ENCODE measurements at regions not wholly inside any gene's neighbourhood (a gene's known extent, or its start where the extent isn't known, plus 50 kb on each side); places are given as distances from the start of the nearest gene placed in this dataset.

DNA sequence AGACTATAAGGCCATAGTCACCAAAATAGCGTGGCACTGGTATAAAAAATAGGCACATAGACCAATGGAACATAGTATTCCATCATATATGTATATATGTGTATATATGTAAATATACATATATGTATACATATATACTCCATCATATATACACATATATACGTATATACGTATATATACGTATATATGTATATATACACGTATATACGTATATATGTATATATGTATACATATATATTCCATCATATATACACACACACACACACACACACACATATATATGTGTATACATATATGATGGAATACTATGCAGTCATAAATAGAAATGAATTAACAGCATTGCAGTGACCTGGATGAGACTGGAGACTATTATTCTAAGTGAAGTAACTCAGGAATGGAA is 204.6 kb downstream of the LTN1 start:
- no peak for DNase-seq (ENCODE audit: low read depth)

DNA sequence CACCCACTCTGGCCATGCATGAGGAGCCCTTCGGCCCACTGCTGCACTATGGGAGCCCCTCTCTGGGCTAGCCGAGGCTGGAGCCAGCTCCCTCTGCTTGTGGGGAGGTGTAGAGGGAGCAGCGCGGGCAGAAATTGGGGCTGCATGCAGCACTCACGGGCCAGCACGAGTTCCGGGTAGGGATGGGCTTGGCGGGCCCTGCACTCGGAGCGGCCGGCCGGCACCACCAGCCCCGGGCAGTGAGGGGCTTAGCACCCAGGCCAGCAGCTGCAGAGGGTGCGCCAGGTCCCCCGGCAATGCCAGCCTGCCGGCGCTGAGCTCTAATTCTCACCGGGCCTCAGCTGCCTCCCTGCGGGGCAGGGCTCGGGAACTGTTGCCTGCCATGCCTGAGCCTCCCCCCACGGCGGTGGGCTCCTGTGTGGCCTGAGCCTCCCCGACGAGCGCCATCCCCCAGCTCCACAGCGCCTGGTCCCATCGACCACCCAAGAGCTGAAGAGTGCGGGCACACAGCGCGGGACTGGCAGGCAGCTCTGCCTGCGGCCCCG is 209.0 kb downstream of the LTN1 start:
- no peak for DNase-seq (ENCODE audit: low read depth)

DNA sequence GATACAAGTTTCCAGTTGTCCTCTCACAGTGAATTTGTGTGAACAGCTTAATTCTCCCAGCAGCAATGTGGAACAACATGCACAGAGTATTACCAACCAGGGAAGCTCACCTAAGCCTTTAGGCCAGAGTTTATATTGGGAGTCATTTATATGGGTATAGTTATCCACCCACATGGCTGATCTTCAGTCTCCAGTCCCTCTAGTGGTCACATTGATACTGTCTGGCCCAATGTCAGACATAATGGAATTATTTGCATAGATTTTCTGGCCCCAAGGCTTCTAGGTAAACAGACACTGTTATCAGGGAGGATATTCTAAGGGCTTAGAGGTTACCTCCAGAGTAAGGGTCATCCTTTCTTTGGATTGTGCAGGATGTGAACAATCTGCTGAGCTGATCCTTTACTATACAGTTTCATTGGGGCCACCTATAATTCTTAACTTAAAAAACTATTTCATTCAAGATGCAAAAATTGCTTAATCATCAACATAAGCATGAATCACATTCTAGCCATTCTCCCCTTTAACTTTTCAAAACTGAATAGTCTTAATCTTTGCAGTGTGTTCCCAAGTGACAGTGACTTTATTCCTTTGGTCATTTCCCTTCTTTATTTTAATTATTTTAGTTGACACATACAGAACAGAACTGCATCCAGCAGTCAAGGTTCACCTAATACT is 210.9 kb downstream of the LTN1 start:
- DNase-seq (ENCODE audit: low read depth) = no peak

DNA sequence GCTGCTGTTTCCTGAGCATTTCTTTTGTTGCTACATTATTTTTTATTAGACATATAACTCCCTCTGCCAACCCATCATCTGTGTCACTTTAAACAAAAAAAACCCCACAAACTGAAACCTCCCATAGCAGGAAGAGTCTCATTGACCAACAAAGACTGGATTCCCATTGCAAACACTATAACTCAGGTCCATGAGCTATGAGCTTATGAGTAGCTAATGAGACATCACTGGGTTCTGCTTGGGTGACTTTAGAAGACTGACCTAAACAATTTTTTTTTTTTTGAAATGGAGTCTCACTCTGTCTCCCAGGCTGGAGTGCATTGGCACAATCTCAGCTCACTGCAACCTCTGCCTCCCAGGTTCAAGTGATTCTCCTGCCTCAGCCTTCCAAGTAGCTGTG is 212.8 kb downstream of the LTN1 start:
- DNase-seq (ENCODE audit: low read depth) = no peak

DNA sequence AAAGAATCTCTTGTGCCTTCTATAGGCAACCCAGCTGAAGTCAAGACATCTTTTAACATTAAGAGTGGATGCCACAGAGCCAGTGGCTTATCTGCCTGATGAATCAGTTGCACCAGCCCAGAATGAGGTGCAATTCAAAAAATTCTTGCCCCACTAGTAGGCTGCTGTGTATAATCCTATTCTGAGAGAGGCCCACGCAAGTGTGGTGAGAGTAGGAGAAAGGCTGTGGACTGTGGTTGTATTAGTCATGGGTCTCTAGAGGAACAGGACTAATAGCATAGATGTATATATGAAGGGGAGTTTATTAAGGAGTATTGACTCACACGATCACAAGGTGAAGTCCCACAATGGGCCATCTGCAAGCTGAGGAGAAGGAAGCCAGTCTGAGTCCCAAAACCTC is 216.4 kb downstream of the LTN1 start:
- DNase-seq (ENCODE audit: low read depth) = no peak

GRCh38 chr21:28775071-28775470 is 217.6 kb downstream of the LTN1 start:
- no peak for DNase-seq (ENCODE audit: low read depth)

- DNase-seq (ENCODE audit: low read depth) = no peak
These were observed 219.6 kb downstream of the LTN1 start for GRCh38 chr21:28773036-28773435.

- DNase-seq (ENCODE audit: low read depth) = no peak
These were observed 220.7 kb downstream of the LTN1 start for GRCh38 chr21:28771790-28772501.

- DNase-seq (ENCODE audit: low read depth) = no peak
These were observed 221.6 kb downstream of the LTN1 start for GRCh38 chr21:28770867-28771661.

DNA sequence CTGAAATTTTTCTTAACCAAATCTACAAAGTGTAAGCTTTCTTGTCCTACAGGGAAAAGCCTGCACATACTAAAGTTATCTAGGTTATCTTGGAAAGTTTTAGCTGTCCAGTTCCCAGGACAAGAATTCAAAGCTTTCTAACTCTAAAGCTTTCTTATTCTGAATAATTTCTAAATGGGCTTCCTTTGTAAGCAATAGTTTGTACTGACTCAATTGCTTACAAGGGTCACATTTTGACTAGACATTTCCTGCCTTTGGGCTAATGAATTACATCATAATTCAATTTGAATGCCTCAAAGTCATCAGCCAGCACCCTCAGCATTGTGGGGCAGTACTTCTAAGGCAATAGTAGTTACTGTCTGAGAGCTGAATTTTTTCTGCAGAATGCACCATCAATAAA is 223.0 kb downstream of the LTN1 start:
- no peak for DNase-seq (ENCODE audit: low read depth)

DNA sequence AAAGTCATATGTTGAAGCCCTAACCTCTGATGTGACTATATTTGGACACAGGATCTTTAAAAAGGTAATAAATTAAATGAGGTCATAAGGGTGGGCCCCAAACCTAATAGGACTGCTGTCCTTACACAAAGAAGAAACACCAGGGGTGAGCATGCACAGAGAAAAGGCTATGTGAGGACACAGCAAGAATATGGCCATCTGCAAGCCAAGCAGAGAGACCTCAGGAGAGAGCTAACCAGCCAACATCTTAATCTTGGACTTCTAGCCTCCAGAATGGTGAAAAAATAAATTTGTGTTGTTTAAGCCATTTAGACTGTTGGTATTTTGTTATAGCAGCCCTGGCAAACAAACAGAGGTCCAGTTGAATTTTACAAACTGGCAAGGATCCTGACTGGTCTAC is 223.9 kb downstream of the LTN1 start:
- no peak for DNase-seq (ENCODE audit: low read depth)

GRCh38 chr21:28767523-28767922 is 225.2 kb downstream of the LTN1 start:
- no peak for DNase-seq (ENCODE audit: low read depth)

DNA sequence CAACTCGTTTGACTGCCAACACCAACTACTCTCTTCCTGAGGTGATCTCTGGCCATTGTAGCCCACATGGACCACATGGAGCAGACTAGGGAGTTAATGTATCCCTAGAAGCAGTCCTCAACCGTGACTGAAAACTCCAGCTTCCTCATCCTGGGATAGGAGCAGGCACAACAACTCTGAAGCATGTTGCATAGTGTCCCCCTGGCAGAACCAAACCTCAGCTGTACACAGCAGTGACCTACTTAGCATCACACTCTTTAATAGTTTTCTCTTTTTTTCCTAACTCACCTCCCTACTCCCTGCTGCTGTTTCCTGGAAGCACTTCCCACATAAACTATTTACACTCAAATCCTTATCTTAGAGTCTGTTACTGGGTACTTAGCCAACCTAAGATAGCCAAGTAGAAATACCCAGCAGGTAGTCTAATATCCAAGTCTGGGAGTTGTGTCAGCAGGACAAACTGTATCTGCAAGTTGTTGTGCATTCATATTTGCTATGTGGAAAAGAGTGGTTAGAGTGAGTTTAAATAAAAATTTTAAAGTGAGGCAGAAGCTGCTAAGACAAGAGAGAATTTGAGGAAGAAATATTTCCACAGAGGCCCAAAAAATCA is 228.8 kb downstream of the LTN1 start:
- no peak for DNase-seq (ENCODE audit: low read depth)

- DNase-seq (ENCODE audit: low read depth) = no peak
These were observed 230.3 kb downstream of the LTN1 start for GRCh38 chr21:28762357-28762735.

- no peak for DNase-seq (ENCODE audit: low read depth)
These were observed 230.9 kb downstream of the LTN1 start for GRCh38 chr21:28761674-28762356.

DNA sequence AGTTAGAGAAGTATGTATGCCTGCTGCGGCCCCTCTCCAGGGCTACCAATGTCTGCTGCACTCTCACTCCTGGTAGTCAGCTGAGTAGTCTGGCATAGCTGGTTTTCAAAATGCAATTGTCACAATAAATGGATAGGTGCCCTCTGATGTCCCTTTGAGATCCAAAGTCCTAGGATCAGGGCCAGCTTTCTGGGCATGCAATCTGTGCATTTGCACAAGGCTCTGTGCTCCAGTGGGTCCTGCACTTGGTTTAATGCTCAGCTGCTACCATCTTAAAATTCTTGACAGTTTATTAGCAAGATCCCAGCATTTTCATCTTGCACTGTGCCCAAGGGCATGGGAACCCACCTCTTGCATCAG is 233.8 kb downstream of the LTN1 start:
- DNase-seq (ENCODE audit: low read depth) = no peak

DNA sequence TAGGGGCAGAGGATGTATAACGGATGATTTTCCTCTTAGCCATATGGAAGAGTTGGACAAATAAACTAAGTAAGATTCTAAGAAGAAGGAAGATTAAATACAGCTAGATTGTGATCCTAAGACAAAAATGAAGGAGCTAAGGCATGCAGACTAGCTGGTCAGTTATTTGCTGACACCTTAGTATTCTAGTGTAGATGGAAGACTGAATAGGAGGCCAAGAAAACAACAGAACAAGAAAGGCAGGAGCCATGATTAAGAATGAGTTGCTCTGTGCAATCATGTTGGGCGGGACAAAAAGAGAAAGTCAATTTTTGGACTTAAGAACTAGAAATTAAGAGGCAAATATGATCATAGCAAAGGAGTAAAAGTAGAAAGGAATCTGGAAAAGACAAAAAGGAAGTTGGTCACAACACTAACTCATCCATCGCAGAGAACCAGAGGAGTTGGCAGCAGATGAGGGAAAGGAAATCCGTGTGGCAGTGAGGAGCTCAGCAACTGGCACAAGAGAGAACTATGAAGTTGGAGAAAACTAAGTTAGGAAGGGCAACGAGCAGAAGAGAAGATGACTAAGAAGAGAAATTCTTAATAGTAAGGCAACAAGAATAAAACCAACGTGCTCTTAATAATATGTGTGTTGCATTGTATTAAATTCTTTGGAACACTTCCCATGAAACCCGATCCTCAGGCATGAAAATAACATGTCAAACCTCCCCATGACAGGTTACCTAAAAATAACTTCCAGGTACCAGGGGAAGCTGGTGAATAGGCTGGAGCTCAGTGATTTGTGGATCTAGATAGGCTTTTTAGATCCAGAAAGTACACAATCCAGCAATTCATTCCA is 234.4 kb downstream of the LTN1 start:
- DNase-seq (ENCODE audit: low read depth) = no peak

DNA sequence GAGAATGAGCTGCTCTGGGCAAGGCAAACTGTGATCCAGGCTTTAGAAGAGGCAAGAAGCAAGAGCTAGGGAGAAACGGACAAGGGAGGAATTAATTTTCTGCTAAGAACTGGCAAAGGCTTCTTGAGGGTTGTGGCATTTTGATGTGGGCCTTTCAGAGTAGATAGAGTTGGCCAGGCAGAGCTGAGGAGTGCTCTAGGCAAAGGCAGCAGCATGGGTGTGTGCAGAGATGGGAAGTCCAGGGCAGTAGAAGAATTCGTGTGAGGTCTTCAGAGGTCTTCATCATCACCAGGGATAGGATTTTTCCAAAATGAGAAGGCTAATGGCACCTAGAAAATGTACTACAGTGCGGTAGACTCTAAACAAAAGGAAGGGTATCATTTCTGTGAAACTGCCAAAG is 237.8 kb downstream of the LTN1 start:
- DNase-seq (ENCODE audit: low read depth) = no peak

- DNase-seq (ENCODE audit: low read depth) = no peak
These were observed 238.5 kb downstream of the LTN1 start for GRCh38 chr21:28754127-28754611.

GRCh38 chr21:28752131-28752530 is 240.5 kb downstream of the LTN1 start:
- no peak for DNase-seq (ENCODE audit: low read depth)

DNA sequence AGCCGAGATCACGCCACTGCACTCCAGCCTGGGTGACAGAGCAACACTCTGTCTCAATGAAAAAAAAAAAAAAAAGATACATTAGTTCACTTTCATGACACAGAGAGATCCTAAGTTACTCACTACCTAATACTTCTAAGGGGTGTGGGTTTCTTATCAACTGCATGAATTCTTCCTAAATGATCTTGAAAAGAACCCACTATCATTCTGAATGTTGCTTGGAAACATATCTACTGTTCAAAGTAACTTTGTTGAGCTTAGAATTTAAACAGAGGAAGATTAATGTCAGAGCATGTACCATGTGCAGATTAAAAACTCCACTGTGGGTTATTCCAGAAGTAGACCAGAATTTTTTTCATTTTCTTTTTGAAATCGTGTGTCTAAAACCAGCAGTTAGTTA is 241.5 kb downstream of the LTN1 start:
- DNase-seq (ENCODE audit: low read depth) = no peak
